Fibroblast of lung (primary cell): ENCODE measurements at regions not wholly inside any gene's neighbourhood (a gene's known extent, or its start where the extent isn't known, plus 50 kb on each side); places are given as distances from the start of the nearest gene placed in this dataset.

Experiments
- DNase-seq, 2 donors: peaks; one replicate each; pipeline versions ENCODE4 v3.0.0 to v3.0.0-alpha.2; 2010; ENCODE audit warnings: low read depth in 2 of 2
- H2AFZ ChIP-seq: 2 replicates; pipeline ENCODE4 v1.5.1; 2012; ENCODE audit warnings: low read length, control low read depth, inconsistent platforms
- H3K27ac ChIP-seq: 2 replicates; pipeline ENCODE4 v1.5.1; 2011; ENCODE audit warnings: low read length, control low read depth; ENCODE audit not compliant: insufficient read depth
- H3K27me3 ChIP-seq: 2 replicates; pipeline ENCODE4 v1.5.1; 2011; ENCODE audit warnings: mild to moderate bottlenecking, low read length; ENCODE audit not compliant: control insufficient read depth, insufficient read depth
- H3K36me3 ChIP-seq: 2 replicates; pipeline ENCODE4 v1.5.1; 2011; ENCODE audit warnings: low read length; ENCODE audit not compliant: control insufficient read depth, insufficient read depth
- H3K4me1 ChIP-seq: 2 replicates; pipeline ENCODE4 v1.5.1; 2011; ENCODE audit warnings: low read length; ENCODE audit not compliant: control insufficient read depth, insufficient read depth; ENCODE audit errors: extremely low read depth
- H3K4me2 ChIP-seq: 2 replicates; pipeline ENCODE4 v1.5.1; 2011; ENCODE audit warnings: low read length, control low read depth; ENCODE audit not compliant: insufficient read depth; ENCODE audit errors: extremely low read depth
- H3K4me3 ChIP-seq, 4 experiments: fragments of 200-600 bp in 1 of 4; sonication (generic) in 1 of 4; replicated peaks in 1 of 4; 2 replicates each; pipeline ENCODE4 v1.5.1; 2011 to 2016; ENCODE audit warnings: low read length in 4 of 4, low read depth in 3 of 4, mild to moderate bottlenecking in 3 of 4, control low read depth in 2 of 4, inconsistent platforms in 1 of 4, mixed read lengths in 1 of 4; ENCODE audit not compliant: insufficient read depth in 1 of 4; ENCODE audit errors: control extremely low read depth in 1 of 4
- H3K79me2 ChIP-seq: 2 replicates; pipeline ENCODE4 v1.5.1; 2012; ENCODE audit warnings: mild to moderate bottlenecking, low read length, inconsistent platforms; ENCODE audit not compliant: control insufficient read depth, insufficient read depth
- H3K9ac ChIP-seq: 2 replicates; pipeline ENCODE4 v1.5.1; 2011; ENCODE audit warnings: mild to moderate bottlenecking, low read length, control low read depth; ENCODE audit not compliant: insufficient read depth
- H3K9me3 ChIP-seq: 2 replicates; pipeline ENCODE4 v1.5.1; 2012; ENCODE audit warnings: low read depth, low read length; ENCODE audit not compliant: control insufficient read depth, insufficient read depth
- H4K20me1 ChIP-seq: 2 replicates; pipeline ENCODE4 v1.5.1; 2011; ENCODE audit warnings: low read length; ENCODE audit not compliant: control insufficient read depth, insufficient read depth; ENCODE audit errors: extremely low read depth
- EZH2 ChIP-seq: IDR thresholded peaks from 2 replicates; pipeline ENCODE4 v1.5.1; 2012; ENCODE audit warnings: low read length, control low read depth, mild to moderate bottlenecking; ENCODE audit errors: missing control alignments
- TF ChIP-seq, protein P1 (sequence below), 2 donors: IDR thresholded peaks in 1 of 2; conservative IDR thresholded peaks in 1 of 2; 1 replicate in 1 of 2; 2 replicates in 1 of 2; pipeline ENCODE4 v1.5.1; 2011 to 2012; ENCODE audit warnings: low read length in 2 of 2, control low read depth in 1 of 2, inconsistent platforms in 1 of 2, low read depth in 1 of 2, mild to moderate bottlenecking in 1 of 2

DNA sequence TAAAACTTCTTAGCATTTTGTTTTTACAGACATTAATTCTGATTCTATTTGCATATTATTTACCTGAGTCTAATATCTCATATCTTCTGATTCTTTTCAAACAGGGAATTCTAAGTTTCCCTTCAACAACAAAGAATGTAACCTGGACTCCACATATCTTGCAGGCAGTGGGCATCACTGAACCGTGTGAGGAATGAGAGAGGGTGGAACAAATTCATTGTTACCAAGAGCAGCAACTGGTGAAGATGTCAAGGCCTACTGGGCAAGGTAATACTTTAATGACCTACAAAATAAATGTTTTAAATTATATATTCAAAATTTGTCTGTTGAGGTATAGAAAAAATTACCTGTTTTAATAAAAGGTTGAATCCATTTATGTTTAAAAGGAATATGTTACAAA, 455.3 kb upstream of the TUSC1 start:
- Histone ChIP-seq H2AFZ (no peak overlapping the region), H3K27ac (no peak overlapping the region), H3K9me3 (no peaks in the 10 kb centered on the region), H3K36me3 (no peaks in the 10 kb centered on the region), H3K4me2 (no peak overlapping the region), H3K27me3 (no peaks in the 10 kb centered on the region), H3K9ac (no peak overlapping the region), H4K20me1 (no peaks in the 10 kb centered on the region), H3K4me1 (no peaks in the 10 kb centered on the region), H3K4me3 (no peak overlapping the region), H3K79me2 (no peaks in the 10 kb centered on the region)
- TF ChIP-seq, protein P1, sequence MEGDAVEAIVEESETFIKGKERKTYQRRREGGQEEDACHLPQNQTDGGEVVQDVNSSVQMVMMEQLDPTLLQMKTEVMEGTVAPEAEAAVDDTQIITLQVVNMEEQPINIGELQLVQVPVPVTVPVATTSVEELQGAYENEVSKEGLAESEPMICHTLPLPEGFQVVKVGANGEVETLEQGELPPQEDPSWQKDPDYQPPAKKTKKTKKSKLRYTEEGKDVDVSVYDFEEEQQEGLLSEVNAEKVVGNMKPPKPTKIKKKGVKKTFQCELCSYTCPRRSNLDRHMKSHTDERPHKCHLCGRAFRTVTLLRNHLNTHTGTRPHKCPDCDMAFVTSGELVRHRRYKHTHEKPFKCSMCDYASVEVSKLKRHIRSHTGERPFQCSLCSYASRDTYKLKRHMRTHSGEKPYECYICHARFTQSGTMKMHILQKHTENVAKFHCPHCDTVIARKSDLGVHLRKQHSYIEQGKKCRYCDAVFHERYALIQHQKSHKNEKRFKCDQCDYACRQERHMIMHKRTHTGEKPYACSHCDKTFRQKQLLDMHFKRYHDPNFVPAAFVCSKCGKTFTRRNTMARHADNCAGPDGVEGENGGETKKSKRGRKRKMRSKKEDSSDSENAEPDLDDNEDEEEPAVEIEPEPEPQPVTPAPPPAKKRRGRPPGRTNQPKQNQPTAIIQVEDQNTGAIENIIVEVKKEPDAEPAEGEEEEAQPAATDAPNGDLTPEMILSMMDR (conservative IDR thresholded peaks at IDR 0.05 in 1 of 2, IDR thresholded peaks at IDR 0.05 in 1 of 2; ENCODE audit: low read depth in 1 of 2, low read length in 2 of 2) = no peak
- TF ChIP-seq EZH2 = no peak
- DNase-seq = no peak

DNA sequence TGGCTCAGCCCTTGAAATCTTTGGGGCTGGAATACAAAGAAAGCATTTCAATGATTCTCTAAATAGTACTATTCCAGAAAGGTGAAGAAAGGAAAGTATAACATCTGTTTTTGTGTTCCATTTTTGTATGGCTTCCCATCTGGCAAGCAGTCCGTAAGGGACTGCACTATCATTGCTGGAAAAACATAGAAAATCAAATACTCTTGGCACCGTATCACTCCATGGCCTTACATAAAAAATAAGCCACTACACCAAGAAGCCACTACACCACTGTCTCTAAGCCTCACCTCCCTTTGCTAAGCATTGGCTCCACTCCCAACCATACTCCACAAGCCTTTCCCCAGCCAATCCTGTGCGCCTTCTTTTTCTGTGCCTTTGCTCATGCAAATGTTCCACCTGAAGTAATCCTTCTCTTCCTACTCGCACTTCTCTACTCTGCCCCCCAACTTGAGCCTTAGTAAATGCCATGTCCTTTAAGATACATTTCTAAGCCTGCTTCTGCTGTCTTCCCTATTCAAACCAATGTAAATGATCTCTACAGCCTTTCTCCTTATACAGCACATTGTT, 454.6 kb upstream of the TUSC1 start:
- Histone ChIP-seq H2AFZ (no peak overlapping the region), H3K4me1 (no peaks in the 10 kb centered on the region), H3K27ac (no peak overlapping the region), H4K20me1 (no peaks in the 10 kb centered on the region), H3K27me3 (no peaks in the 10 kb centered on the region), H3K79me2 (no peaks in the 10 kb centered on the region), H3K4me2 (no peak overlapping the region), H3K36me3 (no peaks in the 10 kb centered on the region), H3K9me3 (no peaks in the 10 kb centered on the region), H3K9ac (no peak overlapping the region), H3K4me3 (no peak overlapping the region)
- TF ChIP-seq, protein P1 (conservative IDR thresholded peaks at IDR 0.05 in 1 of 2, IDR thresholded peaks at IDR 0.05 in 1 of 2; ENCODE audit: low read depth in 1 of 2, low read length in 2 of 2) = no peak
- TF ChIP-seq EZH2 = no peak
- DNase-seq = no peak

DNA sequence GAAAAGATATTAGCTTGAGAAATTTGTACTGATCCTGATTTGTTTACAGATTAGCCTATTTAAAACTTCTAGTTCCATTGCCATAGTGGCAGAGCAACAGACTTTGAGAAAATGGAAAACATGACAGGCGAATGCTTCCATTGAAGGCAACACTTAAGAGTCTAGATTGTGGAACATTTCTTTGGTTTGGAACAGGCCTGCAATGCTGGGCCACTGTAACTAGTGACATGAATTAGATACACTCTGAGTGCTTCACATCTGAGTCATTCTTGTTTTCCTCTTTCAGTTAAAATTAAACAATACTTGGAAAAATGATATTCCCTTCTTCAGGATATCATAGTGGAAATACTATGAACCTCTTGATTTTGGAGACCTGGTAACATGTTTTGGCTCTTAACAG, 453.6 kb upstream of the TUSC1 start:
- H2AFZ ChIP-seq = no peak overlapping the region
- no peaks in the 10 kb centered on the region for H3K36me3 ChIP-seq
- TF ChIP-seq, protein P1 (conservative IDR thresholded peaks at IDR 0.05 in 1 of 2, IDR thresholded peaks at IDR 0.05 in 1 of 2; ENCODE audit: low read depth in 1 of 2, low read length in 2 of 2) = no peak
- no peak for TF ChIP-seq EZH2
- no peaks in the 10 kb centered on the region for H4K20me1 ChIP-seq
- peak; percentile 5 to 46 for DNase-seq
- H3K27ac ChIP-seq = no peak overlapping the region
- no peaks in the 10 kb centered on the region for H3K79me2 ChIP-seq
- H3K4me1 ChIP-seq = no peaks in the 10 kb centered on the region
- H3K9me3 ChIP-seq = no peaks in the 10 kb centered on the region
- H3K4me3 ChIP-seq = no peak overlapping the region
- no peak overlapping the region for H3K9ac ChIP-seq
- no peaks in the 10 kb centered on the region for H3K27me3 ChIP-seq
- no peak overlapping the region for H3K4me2 ChIP-seq
